H9 (cell line): ENCODE measurements at regions not wholly inside any gene's neighbourhood (a gene's known extent, or its start where the extent isn't known, plus 50 kb on each side); places are given as distances from the start of the nearest gene placed in this dataset.

ENCODE experiments used
- DNase-seq: peaks from one replicate; pipeline ENCODE4 v3.0.0-alpha.2; 2017
- H2AFZ ChIP-seq: one replicate; pipeline ENCODE4 v1.6.1; 2013; ENCODE audit warnings: mild to moderate bottlenecking, low read length, control low read depth, moderate library complexity
- H2AK5ac ChIP-seq: 2 replicates; pipeline ENCODE4 v1.6.1; 2013; ENCODE audit warnings: low read length, control low read depth, mixed read lengths; ENCODE audit not compliant: insufficient read length
- H2BK120ac ChIP-seq: one replicate; pipeline ENCODE4 v1.6.1; 2013; ENCODE audit warnings: low read depth, mild to moderate bottlenecking, low read length, control low read depth, inconsistent platforms; ENCODE audit not compliant: poor library complexity, severe bottlenecking
- H2BK12ac ChIP-seq: 2 replicates; pipeline ENCODE4 v1.6.1; 2013; ENCODE audit warnings: low read length, control low read depth, mixed read lengths, low read depth; ENCODE audit not compliant: insufficient read length
- H2BK15ac ChIP-seq: 2 replicates; pipeline ENCODE4 v1.6.1; 2013; ENCODE audit warnings: low read depth, low read length, control low read depth
- H2BK20ac ChIP-seq: one replicate; pipeline ENCODE4 v1.6.1; 2013; ENCODE audit warnings: low read depth, mild to moderate bottlenecking, low read length, control low read depth, inconsistent platforms; ENCODE audit not compliant: poor library complexity, severe bottlenecking
- H2BK5ac ChIP-seq: 2 replicates; pipeline ENCODE4 v1.6.1; 2013; ENCODE audit warnings: low read length, control low read depth, mixed read lengths; ENCODE audit not compliant: insufficient read length
- H3K14ac ChIP-seq: 2 replicates; pipeline ENCODE4 v1.6.1; 2013; ENCODE audit warnings: low read length, control low read depth; ENCODE audit not compliant: insufficient read depth
- H3K18ac ChIP-seq: 2 replicates; pipeline ENCODE4 v1.6.1; 2013; ENCODE audit warnings: low read depth, mild to moderate bottlenecking, mixed read lengths, low read length, control low read depth; ENCODE audit not compliant: insufficient read length
- H3K23ac ChIP-seq: 2 replicates; pipeline ENCODE4 v1.6.1; 2013; ENCODE audit warnings: low read length, control low read depth, mixed read lengths, low read depth; ENCODE audit not compliant: insufficient read length
- H3K23me2 ChIP-seq: 2 replicates; pipeline ENCODE4 v1.6.1; 2013; ENCODE audit warnings: low read depth, mild to moderate bottlenecking, mixed read lengths, low read length, control low read depth; ENCODE audit not compliant: insufficient read length, poor library complexity, severe bottlenecking
- H3K27ac ChIP-seq: 2 replicates; pipeline ENCODE4 v1.5.1; 2013; ENCODE audit warnings: low read length, control low read depth, mixed read lengths, low read depth; ENCODE audit not compliant: insufficient read length
- H3K27me3 ChIP-seq: 2 replicates; pipeline ENCODE4 v1.6.1; 2013; ENCODE audit warnings: low read length, control low read depth, inconsistent platforms; ENCODE audit not compliant: insufficient read depth
- H3K4ac ChIP-seq: 2 replicates; pipeline ENCODE4 v1.6.1; 2013; ENCODE audit warnings: low read depth, mild to moderate bottlenecking, control low read depth, inconsistent platforms, low read length, moderate library complexity
- H3K4me1 ChIP-seq: 2 replicates; pipeline ENCODE4 v1.6.1; 2013; ENCODE audit warnings: low read length, control low read depth, inconsistent platforms; ENCODE audit not compliant: insufficient read depth
- H3K4me2 ChIP-seq: 2 replicates; pipeline ENCODE4 v1.6.1; 2013; ENCODE audit warnings: low read length, control low read depth, mixed read lengths; ENCODE audit not compliant: insufficient read length, insufficient read depth
- H3K56ac ChIP-seq: 2 replicates; pipeline ENCODE4 v1.6.1; 2013; ENCODE audit warnings: low read depth, mild to moderate bottlenecking, mixed read lengths, low read length, control low read depth; ENCODE audit not compliant: insufficient read length
- H3K79me1 ChIP-seq: 2 replicates; pipeline ENCODE4 v1.6.1; 2013; ENCODE audit warnings: low read depth, mild to moderate bottlenecking, moderate library complexity, low read length, control low read depth, inconsistent platforms; ENCODE audit not compliant: insufficient read depth, poor library complexity, severe bottlenecking
- H3K79me2 ChIP-seq: 2 replicates; pipeline ENCODE4 v1.6.1; 2013; ENCODE audit warnings: low read length, control low read depth, inconsistent platforms; ENCODE audit not compliant: insufficient read depth
- H3K9ac ChIP-seq: 2 replicates; pipeline ENCODE4 v1.6.1; 2013; ENCODE audit warnings: low read length, control low read depth, mixed read lengths; ENCODE audit not compliant: insufficient read length; ENCODE audit errors: extremely low read depth
- H3K9me3 ChIP-seq: one replicate; pipeline ENCODE4 v1.6.1; 2013; ENCODE audit warnings: low read depth, low read length, inconsistent platforms; ENCODE audit not compliant: control insufficient read depth
- H3T11ph ChIP-seq: one replicate; pipeline ENCODE4 v1.6.1; 2013; ENCODE audit warnings: mild to moderate bottlenecking, low read length, control low read depth, inconsistent platforms
- H4K20me1 ChIP-seq: one replicate; pipeline ENCODE4 v1.6.1; 2013; ENCODE audit not compliant: control insufficient read depth, insufficient read length, insufficient read depth
- H4K5ac ChIP-seq: 2 replicates; pipeline ENCODE4 v1.6.1; 2013; ENCODE audit warnings: low read depth, mild to moderate bottlenecking, mixed read lengths, low read length, control low read depth; ENCODE audit not compliant: insufficient read length
- H4K8ac ChIP-seq: replicated peaks from 2 replicates; pipeline ENCODE4 v1.6.1; 2013; ENCODE audit warnings: low read length, control low read depth, mixed read lengths, low read depth; ENCODE audit not compliant: insufficient read length
- H4K91ac ChIP-seq: 2 replicates; pipeline ENCODE4 v1.6.1; 2013; ENCODE audit warnings: low read depth, mild to moderate bottlenecking, moderate library complexity, mixed read lengths, low read length, control low read depth; ENCODE audit not compliant: insufficient read length
- H3K27ac Mint-ChIP-seq, 3 experiments: 2 replicates in 2 of 3; 3 replicates in 1 of 3; pipeline ENCODE4 v1.8.0; 2020 to 2021; ENCODE audit warnings: mixed read lengths in 3 of 3, mild to moderate bottlenecking in 1 of 3, moderate library complexity in 1 of 3
- H3K27me3 Mint-ChIP-seq: 2 replicates; pipeline ENCODE4 v1.8.0; 2021; ENCODE audit warnings: low read depth, mild to moderate bottlenecking, moderate library complexity, mixed read lengths
- H3K36me3 Mint-ChIP-seq, 3 experiments: 2 replicates in 2 of 3; 3 replicates in 1 of 3; pipeline ENCODE4 v1.8.0; 2020 to 2021; ENCODE audit warnings: low read depth in 3 of 3, mixed read lengths in 3 of 3; ENCODE audit not compliant: insufficient read depth in 1 of 3
- H3K4me1 Mint-ChIP-seq, 2 experiments: 2 replicates each; pipeline ENCODE4 v1.8.0; 2020; ENCODE audit warnings: mixed read lengths in 2 of 2
- H3K4me3 Mint-ChIP-seq, 2 experiments: 2 replicates in 1 of 2; 3 replicates in 1 of 2; pipeline ENCODE4 v1.8.0; 2020 to 2021; ENCODE audit warnings: mild to moderate bottlenecking in 2 of 2, mixed read lengths in 2 of 2, moderate library complexity in 1 of 2
- H3K9me3 Mint-ChIP-seq, 2 experiments: 2 replicates in 1 of 2; 3 replicates in 1 of 2; pipeline ENCODE4 v1.8.0; 2020; ENCODE audit warnings: mild to moderate bottlenecking in 2 of 2, mixed read lengths in 2 of 2, moderate library complexity in 1 of 2
- CTCF ChIP-seq: fragments of 200-600 bp; sonication (generic); conservative IDR thresholded peaks from 3 replicates; pipeline ENCODE4 v1.8.0; 2021; ENCODE audit warnings: antibody characterized with exemption, mild to moderate bottlenecking
- WGBS: extraction: QIAGEN DNeasy Blood & Tissue Kit; methylation state at CpG from one replicate; pipeline ENCODE4 v1.1.7; 2013; ENCODE audit warnings: missing lambda C conversion rate, low lambda C conversion rate, mixed read lengths; ENCODE audit not compliant: insufficient read length; ENCODE audit errors: extremely low coverage; 5-methylcytosine and 5-hydroxymethylcytosine counted together

- Histone ChIP-seq H3K14ac (no peak overlapping the region; the same call in 1 of the 2 replicates), H2BK5ac (no peak overlapping the region), H2BK20ac (no peak overlapping the region), H2BK15ac (no peak overlapping the region), H3K79me1 (no peaks in the 10 kb centered on the region), H2AFZ (no peak overlapping the region), H3K4me1 (no peaks in the 10 kb centered on the region), H2BK12ac (no peak overlapping the region), H3K4ac (no peak overlapping the region), H2BK120ac (no peak overlapping the region), H4K91ac (no peak overlapping the region), H3K79me2 (peaks cover 2% of the 10 kb centered on the region; the same call in 1 of the 2 replicates), H3T11ph (no peak overlapping the region), H3K27ac (no peak overlapping the region), H4K20me1 (no peaks in the 10 kb centered on the region), H3K23ac (no peak overlapping the region), H4K8ac (no peak overlapping the region), H3K18ac (no peak overlapping the region), H4K5ac (no peak overlapping the region), H3K27me3 (no peaks in the 10 kb centered on the region), H3K56ac (no peak overlapping the region), H3K9ac (no peak overlapping the region), H2AK5ac (no peak overlapping the region), H3K4me2 (no peak overlapping the region), H3K9me3 (no peaks in the 10 kb centered on the region), H3K23me2 (no peaks in the 10 kb centered on the region)
- no peak for TF ChIP-seq CTCF
- no CpG with 5 or more reads among the region's 7 CpGs for WGBS
- H3K4me1 Mint-ChIP-seq: peaks cover 0 to 7% of the 10 kb centered on the region in 2 experiments; a peak in 2 of 4 replicates
- H3K9me3 Mint-ChIP-seq: peaks cover 0 to 10% of the 10 kb centered on the region in 2 experiments; a peak in 3 of 5 replicates
- peaks cover 6% of the 10 kb centered on the region; the same call in 1 of the 2 replicates for H3K27me3 Mint-ChIP-seq
- no peak overlapping the region for H3K4me3 Mint-ChIP-seq
- H3K27ac Mint-ChIP-seq: no peak overlapping the region; a peak in 1 of 7 replicates
- peaks cover 0 to 5% (median 0%) of the 10 kb centered on the region in 3 experiments; a peak in 2 of 7 replicates for H3K36me3 Mint-ChIP-seq
- no peak for DNase-seq
Observed at GRCh38 chrX:873016-873415, 242.4 kb downstream of the SHOX start.
